ENCODE measurements at regions not wholly inside any gene's neighbourhood (a gene's known extent, or its start where the extent isn't known, plus 50 kb on each side); places are given as distances from the start of the nearest gene placed in this dataset.

DNA sequence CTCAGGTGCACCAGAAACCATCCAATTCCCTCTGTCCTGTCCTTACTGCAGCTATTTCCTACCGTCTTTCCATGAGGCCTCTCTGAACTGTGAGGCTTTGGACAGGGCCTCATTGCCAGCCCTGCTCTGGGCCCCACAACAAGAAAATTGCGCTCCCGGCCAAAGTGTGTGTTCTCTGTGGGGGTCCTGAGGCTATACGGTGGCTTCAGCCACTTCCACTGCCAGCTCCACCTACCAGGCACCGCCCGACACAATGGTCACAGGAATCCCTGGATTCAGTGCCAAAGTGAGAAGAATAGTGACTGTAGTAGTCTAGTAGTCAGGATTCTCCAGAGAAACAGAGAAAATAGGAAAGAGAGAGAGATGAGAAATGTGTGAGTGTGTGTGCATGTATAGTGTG lies 140.2 kb downstream of the IRS1 start:
- TF ChIP-seq, protein P1, sequence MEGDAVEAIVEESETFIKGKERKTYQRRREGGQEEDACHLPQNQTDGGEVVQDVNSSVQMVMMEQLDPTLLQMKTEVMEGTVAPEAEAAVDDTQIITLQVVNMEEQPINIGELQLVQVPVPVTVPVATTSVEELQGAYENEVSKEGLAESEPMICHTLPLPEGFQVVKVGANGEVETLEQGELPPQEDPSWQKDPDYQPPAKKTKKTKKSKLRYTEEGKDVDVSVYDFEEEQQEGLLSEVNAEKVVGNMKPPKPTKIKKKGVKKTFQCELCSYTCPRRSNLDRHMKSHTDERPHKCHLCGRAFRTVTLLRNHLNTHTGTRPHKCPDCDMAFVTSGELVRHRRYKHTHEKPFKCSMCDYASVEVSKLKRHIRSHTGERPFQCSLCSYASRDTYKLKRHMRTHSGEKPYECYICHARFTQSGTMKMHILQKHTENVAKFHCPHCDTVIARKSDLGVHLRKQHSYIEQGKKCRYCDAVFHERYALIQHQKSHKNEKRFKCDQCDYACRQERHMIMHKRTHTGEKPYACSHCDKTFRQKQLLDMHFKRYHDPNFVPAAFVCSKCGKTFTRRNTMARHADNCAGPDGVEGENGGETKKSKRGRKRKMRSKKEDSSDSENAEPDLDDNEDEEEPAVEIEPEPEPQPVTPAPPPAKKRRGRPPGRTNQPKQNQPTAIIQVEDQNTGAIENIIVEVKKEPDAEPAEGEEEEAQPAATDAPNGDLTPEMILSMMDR (IDR thresholded peaks at IDR 0.05), result no peak
- TF ChIP-seq, protein P2, sequence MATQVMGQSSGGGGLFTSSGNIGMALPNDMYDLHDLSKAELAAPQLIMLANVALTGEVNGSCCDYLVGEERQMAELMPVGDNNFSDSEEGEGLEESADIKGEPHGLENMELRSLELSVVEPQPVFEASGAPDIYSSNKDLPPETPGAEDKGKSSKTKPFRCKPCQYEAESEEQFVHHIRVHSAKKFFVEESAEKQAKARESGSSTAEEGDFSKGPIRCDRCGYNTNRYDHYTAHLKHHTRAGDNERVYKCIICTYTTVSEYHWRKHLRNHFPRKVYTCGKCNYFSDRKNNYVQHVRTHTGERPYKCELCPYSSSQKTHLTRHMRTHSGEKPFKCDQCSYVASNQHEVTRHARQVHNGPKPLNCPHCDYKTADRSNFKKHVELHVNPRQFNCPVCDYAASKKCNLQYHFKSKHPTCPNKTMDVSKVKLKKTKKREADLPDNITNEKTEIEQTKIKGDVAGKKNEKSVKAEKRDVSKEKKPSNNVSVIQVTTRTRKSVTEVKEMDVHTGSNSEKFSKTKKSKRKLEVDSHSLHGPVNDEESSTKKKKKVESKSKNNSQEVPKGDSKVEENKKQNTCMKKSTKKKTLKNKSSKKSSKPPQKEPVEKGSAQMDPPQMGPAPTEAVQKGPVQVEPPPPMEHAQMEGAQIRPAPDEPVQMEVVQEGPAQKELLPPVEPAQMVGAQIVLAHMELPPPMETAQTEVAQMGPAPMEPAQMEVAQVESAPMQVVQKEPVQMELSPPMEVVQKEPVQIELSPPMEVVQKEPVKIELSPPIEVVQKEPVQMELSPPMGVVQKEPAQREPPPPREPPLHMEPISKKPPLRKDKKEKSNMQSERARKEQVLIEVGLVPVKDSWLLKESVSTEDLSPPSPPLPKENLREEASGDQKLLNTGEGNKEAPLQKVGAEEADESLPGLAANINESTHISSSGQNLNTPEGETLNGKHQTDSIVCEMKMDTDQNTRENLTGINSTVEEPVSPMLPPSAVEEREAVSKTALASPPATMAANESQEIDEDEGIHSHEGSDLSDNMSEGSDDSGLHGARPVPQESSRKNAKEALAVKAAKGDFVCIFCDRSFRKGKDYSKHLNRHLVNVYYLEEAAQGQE (IDR thresholded peaks at IDR 0.05; ENCODE audit: insufficient read depth in 1 of 2, low read depth in 2 of 2, low read length in 1 of 2), result no peak
- no peak for TF ChIP-seq POLR2AphosphoS5 (IDR thresholded peaks at IDR 0.05; ENCODE audit: low read depth, low read length)
- no peak for TF ChIP-seq TCF7L2 (IDR thresholded peaks at IDR 0.05; ENCODE audit: low read depth, low read length)

All from Panc1 (cell line).